ENCODE measurements at regions not wholly inside any gene's neighbourhood (a gene's known extent, or its start where the extent isn't known, plus 50 kb on each side); places are given as distances from the start of the nearest gene placed in this dataset.

DNA sequence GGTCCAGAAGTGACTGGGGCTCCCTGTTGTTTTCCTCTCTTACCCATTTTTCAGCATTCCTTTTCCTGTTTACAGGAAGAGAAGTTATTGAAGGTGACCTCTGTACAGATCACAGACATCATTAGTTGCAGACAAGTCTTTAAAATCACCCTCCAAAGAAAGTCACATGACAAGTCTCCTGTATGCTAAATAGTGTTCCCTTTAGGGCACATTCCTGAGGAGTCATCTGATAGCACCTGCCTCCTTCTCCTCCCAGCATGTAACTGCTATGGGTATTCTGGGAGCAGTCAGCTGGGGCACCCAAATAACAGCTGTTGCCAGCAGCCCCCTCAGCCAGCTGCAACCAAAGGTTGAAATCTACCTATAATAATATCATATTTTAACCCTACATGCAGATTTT lies 200.6 kb downstream of the PTGER3 start:
- intact Hi-C loops (cut with DNase I), result no loop called here
- DNase-seq (ENCODE audit: low spot score), result no peak

DNA sequence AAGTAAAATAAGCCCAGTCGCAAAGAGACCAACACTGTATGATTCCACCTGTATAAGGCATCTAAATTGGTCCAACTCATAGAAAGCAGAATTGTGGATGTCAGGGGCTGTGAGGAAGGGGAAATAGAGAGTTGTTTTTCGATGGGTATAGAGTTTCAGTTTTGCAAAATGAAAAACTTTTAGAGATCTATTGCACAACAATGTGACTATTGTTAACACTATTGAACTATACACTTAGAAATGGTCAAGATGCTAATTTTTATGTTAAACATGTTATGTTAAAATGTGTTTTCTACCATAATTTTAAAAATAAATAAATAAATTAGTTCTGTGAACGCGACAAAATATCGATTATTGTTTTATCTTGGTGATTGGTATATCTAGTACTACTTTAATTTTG lies 192.4 kb downstream of the PTGER3 start:
- intact Hi-C loops (cut with DNase I), result no loop called here
- DNase-seq (ENCODE audit: low spot score), result no peak

DNA sequence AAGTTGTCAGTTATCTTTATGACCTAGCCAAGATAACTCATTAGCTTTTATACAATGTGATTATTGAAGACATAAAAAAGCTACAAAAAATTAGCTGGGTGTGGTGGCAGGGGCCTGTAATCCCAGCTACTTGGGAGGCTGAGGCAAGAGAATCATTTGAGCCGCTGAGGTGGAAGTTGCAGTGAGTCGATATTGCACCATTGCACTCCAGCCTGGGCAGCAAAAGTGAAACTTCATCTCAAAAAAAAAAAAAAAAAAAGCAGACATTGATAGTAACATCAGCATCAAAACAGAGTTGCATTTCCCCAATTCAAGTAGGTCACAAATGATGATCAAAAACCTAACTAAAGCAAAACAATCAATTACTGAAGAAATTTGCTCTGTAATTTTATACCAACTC lies 191.4 kb downstream of the PTGER3 start:
- DNase-seq (ENCODE audit: low spot score), result no peak
- intact Hi-C loops (cut with DNase I), result no loop called here

DNA sequence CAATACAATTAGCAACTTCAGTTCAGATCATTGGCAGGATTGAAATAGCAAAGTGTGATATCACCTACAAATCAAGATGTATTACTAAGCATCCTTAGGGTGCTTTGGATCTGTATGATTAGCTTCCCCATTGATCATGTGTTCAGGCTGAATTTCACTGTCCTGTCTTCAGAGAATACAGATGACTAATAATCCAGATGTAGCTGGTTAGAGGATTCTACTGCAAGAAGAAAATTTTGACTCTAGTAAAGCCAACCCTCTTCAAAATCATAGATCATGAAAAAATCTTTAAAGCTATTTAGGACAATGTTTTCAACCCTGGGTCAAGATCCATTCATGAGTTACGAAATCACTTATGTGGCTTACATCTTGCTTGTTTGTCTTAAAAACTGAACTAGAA lies 184.4 kb downstream of the PTGER3 start:
- no peak for DNase-seq (ENCODE audit: low spot score)
- intact Hi-C loops (cut with DNase I), result no loop called here

DNA sequence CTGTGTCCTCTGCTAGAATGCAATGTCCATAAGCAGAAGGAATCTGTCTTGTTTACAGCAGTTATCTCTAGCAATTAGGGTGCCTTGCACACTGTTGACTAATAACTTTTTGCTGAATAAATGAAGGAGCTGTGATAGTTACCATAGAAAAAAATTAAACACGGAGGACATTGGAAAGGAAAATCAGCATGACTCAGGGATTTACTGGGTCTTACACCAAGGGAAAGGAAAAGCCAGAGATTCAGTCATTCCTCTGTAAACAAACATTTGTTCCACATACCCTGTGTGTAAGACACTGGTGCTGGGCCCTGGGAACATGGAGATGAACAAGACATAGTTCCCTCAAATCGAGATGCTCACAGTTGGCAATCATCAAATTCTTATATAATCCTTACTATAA lies 183.3 kb downstream of the PTGER3 start:
- no peak for DNase-seq (ENCODE audit: low spot score)
- intact Hi-C loops (cut with DNase I), result no loop called here

DNA sequence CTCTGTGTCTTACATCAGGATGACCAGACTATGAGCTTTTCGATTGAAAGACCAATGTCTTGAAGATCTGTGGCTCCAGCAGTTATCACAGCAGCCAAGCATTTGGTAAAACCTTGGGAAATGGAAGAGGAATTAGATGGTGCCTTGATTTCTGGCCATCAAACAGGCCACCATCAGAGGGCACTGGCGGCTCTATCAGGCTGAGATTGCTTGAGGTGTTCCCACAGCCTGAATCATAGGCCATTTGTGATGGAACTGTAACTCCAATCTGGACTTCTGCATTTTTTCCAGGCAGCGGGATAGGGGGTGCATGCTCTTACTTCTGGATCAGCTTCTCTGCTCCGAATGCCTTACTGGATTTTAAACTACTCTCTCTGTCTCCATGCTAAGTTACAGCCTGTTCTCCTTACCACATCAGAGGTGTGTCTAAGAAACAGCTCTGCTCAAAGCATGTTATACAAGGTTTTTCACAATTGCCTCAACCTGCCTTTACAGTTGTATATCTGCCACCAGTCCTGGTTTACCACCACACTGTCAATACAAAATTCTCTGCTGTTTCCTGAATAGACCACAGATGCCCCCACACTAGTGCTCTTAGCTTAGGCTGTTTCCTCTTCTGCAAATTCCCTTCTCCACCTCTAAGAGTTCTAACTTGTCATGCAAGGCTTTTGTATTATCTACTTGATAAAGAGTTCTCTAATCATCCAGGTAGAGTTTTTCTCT lies 180.9 kb downstream of the PTGER3 start:
- DNase-seq (ENCODE audit: low spot score), result no peak
- intact Hi-C loops (cut with DNase I), result no loop called here

DNA sequence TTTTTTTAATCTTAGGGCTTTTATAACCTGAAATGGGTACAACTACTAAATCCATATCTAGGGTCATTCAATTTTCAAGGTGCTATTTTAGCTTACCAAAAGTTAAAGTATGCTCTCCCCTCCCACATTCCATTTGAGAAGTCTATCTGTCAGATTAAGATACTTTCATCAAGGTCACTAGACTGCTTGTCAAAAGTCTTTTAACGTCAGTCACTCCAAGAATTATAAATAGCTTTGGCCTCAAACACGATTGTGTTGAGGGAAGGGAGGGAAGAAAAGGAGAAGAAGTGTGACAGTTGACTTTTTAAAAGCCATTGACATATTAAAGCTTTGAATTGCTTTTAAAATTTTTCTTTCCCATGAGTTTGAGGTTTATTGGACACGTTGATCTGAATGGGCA lies 175.8 kb downstream of the PTGER3 start:
- intact Hi-C loops (cut with DNase I), result loop anchor here in 1 of 2 donors (2.0 kb wide), 1 partner anchor 129 kb away; no protein-coding TSS in a partner anchor
- no peak for DNase-seq (ENCODE audit: low spot score)

DNA sequence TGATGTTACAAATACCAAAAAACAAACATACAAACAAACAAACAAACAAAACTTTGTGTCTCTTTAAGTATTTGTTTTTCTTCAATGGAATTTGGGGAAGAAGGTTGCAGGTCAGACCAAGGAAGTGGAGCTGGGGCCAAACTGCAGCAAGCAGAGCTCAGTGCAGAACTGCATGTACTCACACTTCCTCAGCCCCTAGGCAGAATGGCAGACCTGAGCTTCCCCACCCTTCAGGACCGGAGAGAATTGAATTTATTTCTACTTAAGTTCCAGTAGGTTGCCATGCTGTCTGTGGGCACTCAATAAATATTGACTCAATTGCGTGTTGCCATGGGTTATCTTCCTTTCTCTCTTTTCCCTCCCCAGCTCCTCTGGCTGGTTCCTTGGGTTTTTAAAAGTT lies 173.6 kb downstream of the PTGER3 start:
- no peak for DNase-seq (ENCODE audit: low spot score)
- intact Hi-C loops (cut with DNase I), result no loop called here

DNA sequence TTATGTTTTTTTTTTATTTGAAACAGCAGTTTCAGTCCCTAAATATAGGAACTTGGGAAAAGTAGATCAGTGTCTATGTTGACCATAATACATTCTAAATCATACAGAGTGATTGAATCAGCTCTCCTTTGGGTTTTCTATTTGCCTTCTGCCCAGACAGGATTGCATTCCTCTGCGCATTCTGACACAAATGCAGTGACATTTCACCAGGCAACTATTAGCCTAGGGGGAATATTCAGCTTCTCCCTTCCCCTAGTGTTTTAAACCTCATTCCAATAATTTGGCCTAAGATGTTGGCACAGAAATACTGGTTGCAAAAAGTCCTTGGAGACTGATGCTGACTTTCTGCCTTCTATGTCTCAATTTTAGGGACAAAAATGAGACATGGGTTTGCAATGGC lies 172.8 kb downstream of the PTGER3 start:
- DNase-seq (ENCODE audit: low spot score), result no peak
- intact Hi-C loops (cut with DNase I), result no loop called here

DNA sequence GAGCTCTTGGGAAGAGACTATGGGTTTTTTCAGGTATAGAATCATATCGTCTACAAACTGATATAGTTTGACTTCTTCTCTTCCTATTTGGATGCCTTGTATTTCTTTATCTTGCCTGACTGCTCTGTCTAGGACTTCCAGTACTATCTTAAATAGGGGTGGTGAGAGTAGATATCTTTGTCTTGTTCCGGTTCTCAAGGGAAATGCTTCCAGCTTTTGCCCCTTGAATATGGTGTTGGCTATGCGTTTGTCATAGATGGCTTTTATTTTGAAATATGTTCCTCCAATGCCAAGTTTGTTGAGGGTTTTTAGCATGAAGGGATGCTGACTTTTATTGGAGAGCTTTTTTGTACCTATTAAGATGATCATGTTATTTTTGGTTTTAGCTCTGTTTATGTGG lies 170.3 kb downstream of the PTGER3 start:
- intact Hi-C loops (cut with DNase I), result no loop called here
- DNase-seq (ENCODE audit: low spot score), result no peak

DNA sequence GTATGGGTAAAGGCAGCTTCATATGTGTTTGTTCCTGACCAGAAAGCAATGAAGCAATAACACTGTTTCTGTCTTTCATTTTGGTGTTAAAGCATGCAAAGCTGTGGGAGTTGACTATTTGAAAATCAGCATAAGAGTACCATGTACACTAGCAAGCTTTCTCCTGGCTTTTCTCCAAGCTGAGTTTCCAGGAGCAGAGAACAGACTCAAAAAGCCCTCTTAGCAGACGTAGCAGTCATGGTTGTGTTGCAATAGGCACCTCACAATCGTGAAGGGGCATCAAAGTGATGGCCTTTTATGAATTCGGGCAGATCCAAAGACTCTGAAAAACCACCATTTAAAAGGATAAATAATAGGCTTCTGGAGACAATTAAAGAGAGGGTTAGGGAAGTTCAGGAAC lies 159.7 kb downstream of the PTGER3 start:
- no peak for DNase-seq (ENCODE audit: low spot score)
- intact Hi-C loops (cut with DNase I), result no loop called here

DNA sequence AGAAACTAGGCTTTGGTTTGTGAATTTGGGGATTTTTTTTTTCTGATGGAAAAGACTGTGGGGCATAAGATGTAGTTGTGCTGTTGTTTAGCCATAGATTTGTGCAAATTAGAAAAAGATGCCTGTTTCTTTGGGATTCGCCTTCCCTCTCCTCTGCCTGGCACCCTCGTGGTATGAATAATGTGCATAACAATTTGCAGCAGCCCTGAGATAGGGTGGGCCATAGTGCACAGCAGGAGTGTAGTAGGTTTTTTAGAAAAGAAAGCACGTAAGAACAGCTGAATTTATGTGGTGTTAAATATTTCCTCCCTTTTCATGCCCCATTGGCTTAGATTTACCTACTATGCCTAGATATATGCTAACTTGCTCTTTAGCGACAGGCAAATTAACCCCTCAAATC lies 158.9 kb downstream of the PTGER3 start:
- no peak for DNase-seq (ENCODE audit: low spot score)
- intact Hi-C loops (cut with DNase I), result no loop called here

DNA sequence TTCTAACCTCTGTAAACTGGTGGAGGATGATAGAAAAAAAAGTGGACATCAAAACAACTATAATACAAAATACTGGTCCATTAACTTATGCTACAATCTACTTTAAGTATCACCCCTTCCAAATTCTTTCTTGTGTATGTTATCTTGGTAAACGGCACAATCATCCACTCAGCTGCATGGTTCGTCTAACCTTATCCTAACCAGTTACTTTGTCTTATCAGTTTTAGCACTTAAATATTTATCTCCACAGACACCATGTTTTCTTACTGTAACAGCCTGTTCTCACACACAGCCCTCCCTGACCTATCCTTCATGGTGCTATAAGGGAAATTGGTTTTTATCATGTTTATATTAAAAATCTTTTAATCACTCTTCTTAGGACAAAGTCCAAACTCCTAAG lies 157.2 kb downstream of the PTGER3 start:
- intact Hi-C loops (cut with DNase I), result no loop called here
- no peak for DNase-seq (ENCODE audit: low spot score)

DNA sequence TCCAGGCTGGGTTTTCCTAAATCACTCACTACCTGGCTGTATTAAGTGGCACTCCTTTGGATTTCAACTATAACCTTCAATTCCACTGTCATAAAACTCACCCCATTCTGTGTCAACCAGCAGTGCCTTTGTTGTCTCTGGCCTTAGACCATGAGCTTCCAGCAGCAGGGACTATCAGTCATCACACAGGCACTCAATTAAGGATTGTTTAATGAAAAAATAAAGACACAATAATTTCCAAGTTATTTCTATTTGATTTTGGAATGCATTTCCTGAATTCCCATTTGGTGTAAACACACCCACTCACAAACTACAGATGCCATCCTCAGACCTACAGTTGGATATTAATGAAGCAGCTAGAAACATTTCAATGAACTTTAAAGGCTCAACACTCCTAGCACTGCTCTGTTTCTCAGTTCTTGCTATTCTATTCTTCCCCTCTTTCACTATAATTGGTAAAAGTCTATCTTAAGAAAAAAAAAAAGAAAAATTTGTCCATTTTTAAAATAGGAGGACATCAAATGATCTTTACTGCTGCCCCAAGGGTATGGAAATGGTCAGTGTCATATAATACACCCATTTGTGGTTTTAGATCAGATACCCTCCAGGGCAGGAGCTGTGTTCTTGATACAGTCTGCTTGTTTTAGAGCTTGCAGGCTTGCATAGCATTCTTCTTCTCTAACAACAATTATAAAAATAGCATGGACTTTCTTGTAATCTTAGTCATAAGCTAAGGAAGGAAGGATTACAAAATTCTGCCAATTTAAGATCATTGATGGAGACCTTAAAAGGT lies 156.4 kb downstream of the PTGER3 start:
- intact Hi-C loops (cut with DNase I), result no loop called here
- no peak for DNase-seq (ENCODE audit: low spot score)

DNA sequence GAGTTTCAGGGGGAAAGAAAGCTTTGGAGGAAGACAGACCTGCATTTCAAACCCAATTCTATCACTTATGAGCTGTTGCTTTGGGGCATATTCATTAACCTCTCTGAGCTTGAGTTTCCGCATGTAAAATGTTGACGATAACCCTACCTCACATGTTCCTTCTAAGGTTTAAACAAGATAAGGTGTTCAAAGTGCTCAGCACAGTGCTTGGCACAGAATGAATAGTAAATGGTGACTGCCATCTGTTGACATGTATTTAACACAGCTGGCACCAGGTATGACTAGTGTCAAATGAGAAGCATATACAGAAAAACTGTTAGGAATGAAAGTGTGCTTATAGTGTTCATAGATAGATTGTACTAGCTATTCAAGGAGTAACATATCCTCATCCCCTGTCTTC lies 155.5 kb downstream of the PTGER3 start:
- no peak for DNase-seq (ENCODE audit: low spot score)
- intact Hi-C loops (cut with DNase I), result no loop called here

DNA sequence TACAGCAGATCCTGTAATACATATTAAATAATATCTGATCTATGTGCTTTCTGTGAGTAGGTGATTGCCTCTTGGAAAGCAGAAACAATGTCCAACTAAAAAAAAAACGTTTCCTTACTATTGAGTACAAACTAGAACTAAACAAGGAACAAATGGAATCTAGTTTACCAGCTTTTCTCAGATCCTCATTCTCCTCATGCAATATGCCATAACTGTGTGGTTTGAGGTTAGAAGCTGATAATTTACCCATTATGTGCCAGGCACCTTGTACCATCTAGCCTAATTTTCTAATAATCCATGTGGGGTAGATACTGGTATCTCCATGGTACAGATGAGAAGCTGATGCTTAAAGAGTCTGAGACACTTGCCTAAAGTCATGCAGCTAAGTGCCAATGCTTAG lies 154.7 kb downstream of the PTGER3 start:
- no peak for DNase-seq (ENCODE audit: low spot score)
- intact Hi-C loops (cut with DNase I), result no loop called here

DNA sequence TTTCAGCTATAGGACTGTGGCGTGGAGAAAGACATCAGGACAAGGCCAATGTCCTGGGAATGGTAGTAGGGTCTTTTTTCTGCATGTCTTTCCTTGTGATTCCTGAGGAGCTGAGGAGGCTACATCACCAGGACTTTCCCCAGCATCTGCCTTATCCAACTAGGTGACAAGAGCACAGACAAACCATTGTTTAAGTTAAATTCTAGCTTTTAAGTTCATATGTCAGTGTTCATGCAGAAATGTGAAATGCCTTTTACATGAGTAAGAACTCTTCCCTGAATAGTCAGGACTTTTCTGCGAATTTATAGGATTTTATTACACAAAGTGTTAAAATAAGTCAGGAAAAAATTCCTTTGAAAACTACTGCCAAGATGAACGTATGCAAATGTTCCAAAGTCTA lies 154.2 kb downstream of the PTGER3 start:
- intact Hi-C loops (cut with DNase I), result no loop called here
- DNase-seq (ENCODE audit: low spot score), result no peak

DNA sequence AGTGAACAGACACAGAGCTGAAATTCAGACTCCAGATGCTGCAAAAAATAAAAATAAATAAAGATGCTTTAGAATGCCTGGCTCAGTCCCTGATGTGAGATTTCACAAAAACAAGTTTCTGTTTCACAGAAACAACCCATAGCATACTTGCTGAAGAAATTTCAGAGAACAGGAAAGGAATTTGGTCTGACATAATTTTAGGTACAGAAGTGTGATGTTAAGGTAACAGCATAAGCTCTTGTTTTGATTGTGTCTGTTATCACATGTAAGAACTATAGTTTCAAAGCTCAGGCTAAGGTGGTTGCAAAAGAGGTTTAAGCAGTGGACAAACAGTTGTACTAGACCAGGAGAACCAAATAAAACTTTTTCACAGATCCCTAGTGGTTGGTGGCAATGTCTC lies 152.1 kb downstream of the PTGER3 start:
- DNase-seq (ENCODE audit: low spot score), result no peak
- intact Hi-C loops (cut with DNase I), result no loop called here

DNA sequence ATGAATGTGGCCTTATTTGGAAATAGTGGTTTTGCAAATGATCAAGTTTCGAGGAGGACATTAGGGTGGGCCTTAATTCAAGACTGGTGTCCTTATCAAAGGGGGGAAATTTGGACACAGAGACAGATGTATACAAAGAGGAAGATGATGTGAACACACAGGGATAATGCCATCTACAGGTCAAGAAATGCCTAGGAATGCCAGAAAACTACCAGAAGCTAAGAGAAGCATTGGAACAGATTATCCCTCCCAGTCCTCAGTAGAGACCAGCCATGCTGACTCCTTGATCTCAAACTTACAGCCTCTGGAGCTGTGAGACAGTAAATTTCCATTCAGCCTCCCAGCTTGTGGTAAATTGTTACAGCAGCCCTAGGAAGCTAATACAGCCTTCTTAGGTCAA lies 151.4 kb downstream of the PTGER3 start:
- no peak for DNase-seq (ENCODE audit: low spot score)
- intact Hi-C loops (cut with DNase I), result no loop called here

DNA sequence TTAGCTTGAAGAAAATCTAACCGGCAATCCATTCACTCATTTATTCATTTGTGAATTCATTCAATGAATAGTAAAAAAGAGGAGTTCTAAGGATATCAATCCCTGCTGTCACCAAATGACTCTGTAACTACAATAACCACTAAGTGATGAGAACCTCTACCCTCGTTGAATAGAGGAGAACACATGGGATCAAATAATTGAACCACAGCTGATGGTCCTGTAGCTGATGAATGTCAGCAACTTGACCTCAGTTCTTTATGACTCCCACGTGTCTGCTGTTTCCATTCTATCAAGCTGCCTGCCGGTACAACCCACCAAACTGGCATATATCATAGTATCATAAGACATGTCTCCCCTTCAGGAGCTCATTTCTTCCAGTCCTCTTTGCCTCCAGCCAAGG lies 150.3 kb downstream of the PTGER3 start:
- DNase-seq (ENCODE audit: low spot score), result no peak
- intact Hi-C loops (cut with DNase I), result no loop called here

DNA sequence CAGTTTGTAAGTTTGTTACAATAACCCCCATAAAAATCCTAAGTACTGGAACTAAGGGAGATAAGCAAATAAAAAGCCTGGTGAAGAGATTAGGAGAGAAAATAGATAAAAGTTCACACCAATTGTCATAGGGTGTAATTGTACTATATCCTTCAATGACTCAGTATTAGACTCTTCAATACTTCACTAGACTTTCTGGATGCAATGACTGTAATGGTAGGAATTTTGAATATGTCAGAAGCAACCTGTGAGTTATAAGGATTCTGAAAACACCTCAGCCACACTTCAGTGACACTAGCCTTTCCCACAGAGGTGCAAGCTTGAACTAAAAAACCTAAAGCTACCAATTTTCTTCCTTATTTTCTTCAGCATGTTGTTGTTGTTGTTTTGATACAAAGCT lies 147.9 kb downstream of the PTGER3 start:
- DNase-seq (ENCODE audit: low spot score), result no peak
- intact Hi-C loops (cut with DNase I), result no loop called here

Measured in posterior vena cava (tissue), 2 donors.